ENCODE measurements at regions not wholly inside any gene's neighbourhood (a gene's known extent, or its start where the extent isn't known, plus 50 kb on each side); places are given as distances from the start of the nearest gene placed in this dataset.

GRCh38 chr2:129117434-129117833, 798.8 kb upstream of the HS6ST1 start:
- DNase-seq: no peak

- no peak for DNase-seq
These were observed 799.6 kb upstream of the HS6ST1 start for GRCh38 chr2:129118296-129118695.

- DNase-seq: no peak
These were observed 810.4 kb upstream of the HS6ST1 start for GRCh38 chr2:129129087-129129486.

DNA sequence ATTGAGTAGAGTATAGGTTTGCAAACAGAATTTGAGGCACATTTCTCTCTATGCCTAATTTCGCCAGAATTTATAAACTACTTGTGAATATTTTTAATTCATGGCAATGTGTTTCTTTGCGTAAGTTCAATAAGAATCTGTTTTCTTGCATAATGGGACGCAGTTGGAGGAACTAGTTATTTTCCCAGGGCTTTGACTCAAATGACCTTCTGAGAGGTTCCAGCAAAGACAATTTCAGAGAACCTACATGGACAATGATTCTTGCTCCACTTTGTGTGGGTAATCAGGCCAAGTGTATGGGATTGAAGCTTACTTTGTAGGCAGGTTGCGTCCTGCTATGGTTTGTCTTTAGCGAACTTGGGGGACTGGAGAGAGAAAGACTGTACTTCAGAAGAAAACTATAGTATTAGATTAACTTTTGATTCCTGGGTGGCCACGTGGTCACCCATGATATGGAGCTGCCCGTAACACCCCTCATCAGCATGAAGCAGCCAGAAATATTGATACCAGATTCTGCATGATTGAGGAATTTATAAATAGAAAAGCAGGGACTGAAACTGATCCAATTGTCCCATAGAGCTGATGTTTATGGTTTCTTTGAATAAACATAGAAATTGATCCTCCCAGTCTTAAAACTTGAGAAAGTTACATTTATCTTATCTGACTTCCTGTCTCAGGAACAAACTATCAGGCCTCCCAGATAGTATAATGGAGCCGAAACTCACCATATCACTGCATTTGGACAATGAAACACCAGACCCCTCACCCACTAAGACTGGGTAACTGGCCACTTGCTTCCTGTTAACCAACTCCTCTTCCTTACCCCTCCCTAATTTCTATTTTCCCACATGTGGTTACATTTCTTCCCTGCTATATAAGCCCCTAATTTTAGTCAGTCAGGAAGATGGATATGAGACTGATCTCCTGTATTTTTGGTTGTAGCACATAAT, 815.3 kb upstream of the HS6ST1 start:
- no peak for DNase-seq

- DNase-seq: no peak
These were observed 816.3 kb upstream of the HS6ST1 start for GRCh38 chr2:129135017-129135416.

DNA sequence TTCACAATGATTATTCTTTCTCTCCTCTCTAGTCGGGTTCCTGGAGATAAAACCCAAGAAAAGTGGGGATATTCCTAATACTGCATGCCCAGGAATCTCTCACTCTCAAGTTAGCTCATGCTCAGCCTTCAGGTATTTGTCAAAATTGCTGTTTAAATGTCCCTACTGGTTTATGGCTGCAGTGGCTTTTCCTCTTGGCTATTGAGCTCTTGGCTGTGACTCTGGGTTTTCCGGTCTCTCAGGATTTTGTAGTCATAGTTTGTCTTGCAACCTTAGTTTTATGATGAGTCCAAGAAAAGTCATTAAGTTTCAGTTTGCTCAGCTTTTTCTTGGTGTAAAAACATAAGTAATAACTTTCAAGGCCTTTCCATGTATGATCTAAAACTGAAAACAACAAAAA, 820.7 kb upstream of the HS6ST1 start:
- DNase-seq: no peak

DNA sequence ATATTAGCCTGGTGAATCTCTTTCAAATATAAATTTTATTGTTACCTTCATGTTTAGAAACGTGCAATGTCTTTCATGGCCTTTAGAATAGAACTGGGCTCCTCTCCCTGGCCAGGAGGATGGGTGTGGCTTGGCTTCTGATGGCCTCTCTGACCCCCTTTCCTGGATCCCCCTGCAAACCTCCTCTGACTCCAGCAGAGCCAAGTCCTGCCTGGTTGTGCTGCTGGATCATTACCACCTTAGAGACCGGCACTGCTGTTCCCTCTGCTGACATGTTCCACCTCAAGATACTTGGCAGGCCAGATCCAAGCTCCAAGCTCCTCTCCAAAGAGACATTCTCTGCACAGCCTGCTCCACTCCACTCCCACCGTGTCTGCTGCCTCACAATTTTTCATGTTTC, 823.8 kb upstream of the HS6ST1 start:
- no peak for DNase-seq

DNA sequence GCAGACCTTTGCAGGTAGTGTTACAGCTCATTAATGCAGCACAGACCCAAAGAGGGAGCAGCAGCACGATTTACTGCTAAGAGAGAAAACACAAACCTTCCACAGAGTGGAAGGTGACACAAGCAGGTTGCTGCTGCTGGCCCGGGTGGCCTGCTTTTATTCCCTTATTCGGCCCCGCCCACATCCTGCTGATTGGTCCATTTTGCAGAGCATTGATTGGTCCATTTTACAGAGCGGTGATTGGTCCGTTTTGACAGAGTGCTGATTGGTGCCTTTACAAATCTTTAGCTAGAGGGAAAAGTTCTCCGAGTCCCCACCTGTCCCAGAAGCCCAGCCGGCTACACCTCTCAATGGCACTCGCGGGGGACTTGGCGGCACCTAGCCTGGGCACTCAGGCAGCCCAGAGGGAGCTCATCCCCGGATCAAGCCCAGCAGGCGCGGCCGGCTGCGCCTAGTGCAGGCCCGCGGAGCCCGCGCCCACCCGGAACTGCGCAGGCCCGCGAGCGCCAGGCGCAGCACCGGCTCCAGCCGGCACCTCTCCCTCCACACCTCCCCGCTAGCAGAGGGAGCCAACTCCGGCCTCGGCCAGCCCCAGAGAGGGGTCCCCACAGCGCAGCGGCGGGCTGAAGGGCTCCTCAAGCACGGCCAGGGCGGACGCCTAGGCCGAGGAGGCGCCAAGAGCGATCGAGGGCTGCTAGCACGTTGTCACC, 825.6 kb upstream of the HS6ST1 start:
- no peak for DNase-seq

DNA sequence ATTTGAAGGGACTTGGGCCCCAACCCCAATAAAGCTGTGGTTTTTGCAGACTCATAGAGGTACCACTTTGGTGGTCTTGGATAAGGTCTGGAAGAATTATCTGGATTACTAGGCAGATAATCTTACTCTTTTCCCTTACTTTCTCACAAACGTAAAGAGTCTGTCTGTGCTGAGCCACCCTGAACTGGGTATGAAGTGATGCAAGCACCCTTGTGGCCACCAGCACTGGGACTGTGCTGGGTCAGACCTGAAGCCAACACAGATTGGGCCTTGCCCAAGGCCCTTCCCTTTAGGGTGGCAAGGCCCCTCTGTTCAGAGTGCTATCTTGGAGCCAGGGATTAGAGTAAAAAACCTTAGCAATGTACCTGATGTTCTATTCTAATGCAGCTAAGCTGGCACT, 827.0 kb upstream of the RAB6C start:
- DNase-seq: no peak

- DNase-seq: no peak
These were observed 818.6 kb upstream of the RAB6C start for GRCh38 chr2:129160879-129161278.

DNA sequence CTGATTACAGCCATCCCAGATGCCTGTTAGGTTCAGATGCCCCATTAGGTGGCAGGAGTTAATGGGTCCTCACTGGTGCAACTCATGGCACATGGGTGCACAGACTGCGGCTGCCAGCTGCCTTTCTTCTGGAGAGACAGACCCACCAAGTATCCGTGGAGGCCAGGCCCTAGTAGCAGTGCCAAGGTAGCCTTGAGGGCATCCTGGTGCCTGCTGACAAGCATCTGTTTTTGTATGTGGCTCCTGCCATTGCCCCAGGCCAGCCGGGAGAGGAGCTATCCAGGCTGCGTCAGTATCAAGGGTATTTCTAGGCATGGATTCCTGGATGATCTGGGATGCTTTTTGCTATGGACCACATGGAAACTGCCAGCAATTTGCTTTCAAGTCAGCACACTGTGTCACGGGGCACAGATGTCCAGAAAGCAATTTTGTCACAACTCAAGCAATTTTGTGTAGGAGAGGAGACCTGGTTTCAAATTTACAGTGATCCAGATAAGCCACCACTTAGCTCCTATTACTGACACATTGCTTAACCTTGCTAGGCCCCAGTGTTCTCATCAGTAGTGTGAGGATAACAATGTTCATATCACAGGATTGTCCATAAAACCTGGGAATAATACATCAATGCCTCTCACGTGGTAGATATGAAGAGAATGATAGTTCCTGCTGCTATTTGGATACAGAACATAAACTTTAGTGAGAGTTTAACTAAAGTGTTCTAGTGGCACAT, 815.1 kb upstream of the RAB6C start:
- no peak for DNase-seq

GRCh38 chr2:129165006-129165405, 814.5 kb upstream of the RAB6C start:
- no peak for DNase-seq

- no peak for DNase-seq
These were observed 812.0 kb upstream of the RAB6C start for GRCh38 chr2:129167456-129167855.

DNA sequence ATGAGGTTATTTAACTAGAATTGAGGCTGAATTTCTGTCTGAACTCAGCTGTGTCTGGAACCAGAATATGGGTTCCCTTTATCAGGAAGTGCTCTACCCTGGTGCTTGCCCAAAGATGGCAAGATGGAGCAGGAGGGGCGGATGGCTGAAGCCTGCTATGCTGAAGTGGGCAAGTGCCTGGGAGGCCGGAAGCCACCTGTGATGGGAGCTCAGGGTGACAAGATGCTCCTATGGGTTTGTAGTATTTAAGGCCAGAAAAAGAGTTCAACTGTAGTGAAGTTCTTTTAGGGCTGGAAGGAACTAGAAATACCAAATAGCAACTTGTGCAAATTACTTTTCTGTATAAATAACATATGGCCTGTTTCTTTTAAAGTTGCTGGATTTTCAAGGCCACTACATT, 808.9 kb upstream of the RAB6C start:
- DNase-seq: no peak

DNA sequence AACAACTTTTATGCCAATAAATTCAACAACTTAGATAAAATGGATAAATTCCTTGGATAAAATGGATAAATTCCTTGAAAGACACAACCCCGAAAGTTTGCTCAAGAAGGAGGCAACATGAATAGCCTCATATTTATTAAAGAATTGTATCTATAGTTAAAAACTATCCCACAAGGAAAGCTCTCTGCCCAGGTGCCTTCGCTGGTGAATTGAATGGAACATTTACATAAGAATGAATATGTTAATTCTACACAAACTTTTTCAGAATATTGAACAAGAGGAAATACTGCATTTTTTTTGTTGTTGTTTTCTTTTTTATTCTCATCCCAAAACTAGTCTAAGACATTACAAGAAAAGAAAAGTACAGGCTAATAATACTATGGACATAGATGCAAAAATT, 805.3 kb upstream of the RAB6C start:
- no peak for DNase-seq

DNA sequence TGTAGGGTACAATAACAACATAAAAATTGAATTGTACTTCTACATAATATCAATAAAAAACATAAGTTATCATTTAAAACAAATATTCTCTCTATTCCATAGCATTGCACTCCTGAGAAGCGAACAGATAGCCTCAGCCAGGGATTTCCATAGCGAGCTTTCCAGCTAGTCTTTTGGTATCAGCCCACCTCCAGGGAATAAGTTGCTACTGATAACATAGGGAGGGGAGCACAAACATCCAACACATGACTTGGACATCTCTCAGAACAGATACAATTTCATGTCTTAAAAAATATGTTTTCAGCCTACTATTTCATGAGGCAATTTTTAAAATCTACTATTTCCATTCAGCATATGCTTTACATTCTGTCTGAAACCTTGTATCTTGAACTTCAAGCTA, 804.4 kb upstream of the RAB6C start:
- DNase-seq: no peak

DNA sequence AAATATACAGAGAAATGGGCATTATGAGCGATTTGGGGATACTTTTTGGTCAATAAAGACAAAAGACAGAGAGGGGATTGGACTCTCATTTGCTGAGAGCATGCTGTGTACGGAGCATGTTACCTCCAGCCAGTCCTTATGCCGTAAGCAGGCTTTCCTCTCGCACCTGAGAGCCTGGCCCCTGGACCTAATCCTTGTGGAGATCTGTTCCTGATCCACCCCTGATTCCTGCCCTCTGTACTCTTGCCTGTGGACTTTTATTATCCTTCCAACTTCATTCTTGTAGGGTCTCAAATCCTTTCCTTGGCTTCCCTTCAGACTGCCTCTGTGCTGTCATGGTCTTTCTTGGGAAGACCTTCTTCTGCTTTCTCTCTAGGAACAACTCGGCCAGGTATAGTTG, 803.1 kb upstream of the RAB6C start:
- no peak for DNase-seq

DNA sequence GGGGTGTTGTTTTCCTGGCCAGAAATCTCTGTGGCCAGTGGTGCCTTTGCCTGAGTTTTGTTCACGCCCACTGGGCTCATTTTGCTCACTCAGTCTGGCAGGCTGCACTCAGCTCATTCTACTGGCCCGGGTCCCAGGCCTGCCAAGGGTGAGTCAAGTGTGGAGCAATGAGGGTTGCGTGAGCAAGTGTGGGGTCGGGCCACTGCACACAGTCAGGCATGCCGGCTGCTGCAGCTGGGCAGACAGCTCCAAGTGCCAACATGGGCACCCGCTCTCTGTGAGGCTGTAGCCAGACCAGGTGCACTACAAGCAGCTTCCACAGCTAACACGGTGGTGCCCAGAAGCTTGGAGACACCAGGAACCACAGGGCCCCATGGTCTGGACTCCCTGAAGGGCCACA, 801.1 kb upstream of the RAB6C start:
- no peak for DNase-seq

DNA sequence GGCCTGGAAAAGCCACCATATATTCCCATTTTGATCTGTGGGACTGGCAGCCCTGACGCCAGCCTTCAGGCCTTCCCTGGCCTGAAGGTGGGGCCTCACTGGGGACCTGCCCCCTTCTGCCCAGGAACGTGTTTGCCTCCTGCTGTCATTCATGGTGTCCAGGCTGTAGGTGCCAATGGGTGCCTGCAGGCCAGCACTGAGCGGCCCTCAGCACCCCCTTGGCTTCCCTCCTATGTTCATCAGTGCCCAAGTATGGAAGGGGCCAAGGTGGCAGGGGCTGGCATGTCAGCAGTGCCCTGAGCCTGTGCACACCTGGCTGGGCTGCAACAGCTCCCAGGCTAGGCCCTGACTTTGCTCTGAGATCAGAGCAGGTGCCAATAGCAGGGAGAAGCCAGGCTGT, 800.3 kb upstream of the RAB6C start:
- no peak for DNase-seq

DNA sequence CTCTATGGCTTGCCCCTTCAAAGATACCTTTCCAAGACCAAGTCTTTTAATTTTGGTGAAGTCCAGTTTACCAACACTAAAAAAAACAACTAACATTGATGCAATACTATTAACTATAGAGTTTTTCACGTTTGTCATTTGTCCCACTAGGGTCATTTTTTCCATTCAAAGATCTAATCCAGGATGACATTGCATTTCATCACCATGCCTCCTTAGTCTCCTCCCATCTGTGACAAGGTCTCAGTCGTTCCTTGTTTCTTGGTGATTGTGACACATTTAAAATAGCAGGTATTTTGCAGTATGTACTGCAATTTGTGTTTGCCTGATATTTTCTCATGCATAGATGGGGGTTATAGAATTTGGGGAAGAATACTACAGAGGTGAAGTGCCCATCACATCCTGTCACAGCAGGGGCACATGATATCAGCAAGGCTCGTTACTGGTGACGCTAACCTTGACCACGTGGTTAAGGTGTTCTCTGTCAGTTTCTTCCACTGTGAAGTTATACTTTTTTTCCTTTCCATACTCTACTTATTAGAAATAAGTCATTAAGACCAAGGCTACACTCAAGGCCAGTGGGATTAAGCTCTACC, 799.2 kb upstream of the RAB6C start:
- no peak for DNase-seq

- DNase-seq: no peak
These were observed 798.0 kb upstream of the RAB6C start for GRCh38 chr2:129181433-129181832.

DNA sequence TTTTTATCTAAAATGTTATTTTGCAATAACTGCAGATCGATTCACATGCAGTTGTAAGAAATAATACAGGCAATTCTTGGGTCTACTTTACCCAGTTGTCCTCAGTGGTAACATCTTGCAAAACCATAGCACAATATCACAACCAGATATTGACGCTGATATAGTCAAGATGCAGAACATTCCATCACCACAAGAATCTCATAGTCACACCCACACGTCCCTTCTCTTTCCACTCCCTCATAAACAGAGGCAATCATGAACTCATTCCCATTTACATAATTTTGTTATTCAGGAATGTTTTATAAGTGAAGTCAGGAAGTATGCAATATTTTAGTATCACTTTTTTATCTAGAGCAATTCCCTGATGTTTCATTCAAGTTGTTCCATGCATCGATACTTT, 797.5 kb upstream of the RAB6C start:
- DNase-seq: no peak

- DNase-seq: no peak
These were observed 792.1 kb upstream of the RAB6C start for GRCh38 chr2:129187343-129187742.
